Retinal pigment epithelial cell (primary cell): ENCODE measurements at regions not wholly inside any gene's neighbourhood (a gene's known extent, or its start where the extent isn't known, plus 50 kb on each side); places are given as distances from the start of the nearest gene placed in this dataset.

ENCODE experiments used
- DNase-seq: peaks from one replicate; pipeline ENCODE4 v3.0.0-alpha.2; 2010; ENCODE audit warnings: low read depth
- H3K4me3 ChIP-seq: 2 replicates; pipeline ENCODE4 v1.5.1; 2011; ENCODE audit warnings: mild to moderate bottlenecking, low read length, control low read depth, moderate library complexity
- TF ChIP-seq, protein P1 (sequence below): conservative IDR thresholded peaks from 2 replicates; pipeline ENCODE4 v1.5.1; 2011; ENCODE audit warnings: low read depth, low read length, control low read depth, inconsistent platforms

DNA sequence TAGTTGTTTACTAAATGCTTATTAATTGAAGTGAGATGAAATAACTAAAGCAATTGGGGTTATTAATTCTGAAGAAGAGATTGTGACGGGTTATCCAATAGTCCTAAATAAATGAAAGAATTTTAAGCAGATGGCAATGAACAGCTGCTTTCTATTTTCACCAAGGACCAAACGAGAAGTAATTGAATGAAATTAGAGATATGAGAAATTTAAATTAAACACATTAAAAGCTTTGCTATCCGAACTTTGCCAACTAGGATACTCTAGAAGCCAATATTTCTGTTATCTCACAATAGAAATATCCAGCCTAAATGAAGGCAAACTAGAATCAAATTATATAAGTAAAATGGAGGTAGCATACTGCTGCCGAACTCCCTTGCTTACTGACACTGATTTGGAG lies 103.2 kb downstream of the GPR37 start:
- no peak overlapping the region for H3K4me3 ChIP-seq
- TF ChIP-seq, protein P1, sequence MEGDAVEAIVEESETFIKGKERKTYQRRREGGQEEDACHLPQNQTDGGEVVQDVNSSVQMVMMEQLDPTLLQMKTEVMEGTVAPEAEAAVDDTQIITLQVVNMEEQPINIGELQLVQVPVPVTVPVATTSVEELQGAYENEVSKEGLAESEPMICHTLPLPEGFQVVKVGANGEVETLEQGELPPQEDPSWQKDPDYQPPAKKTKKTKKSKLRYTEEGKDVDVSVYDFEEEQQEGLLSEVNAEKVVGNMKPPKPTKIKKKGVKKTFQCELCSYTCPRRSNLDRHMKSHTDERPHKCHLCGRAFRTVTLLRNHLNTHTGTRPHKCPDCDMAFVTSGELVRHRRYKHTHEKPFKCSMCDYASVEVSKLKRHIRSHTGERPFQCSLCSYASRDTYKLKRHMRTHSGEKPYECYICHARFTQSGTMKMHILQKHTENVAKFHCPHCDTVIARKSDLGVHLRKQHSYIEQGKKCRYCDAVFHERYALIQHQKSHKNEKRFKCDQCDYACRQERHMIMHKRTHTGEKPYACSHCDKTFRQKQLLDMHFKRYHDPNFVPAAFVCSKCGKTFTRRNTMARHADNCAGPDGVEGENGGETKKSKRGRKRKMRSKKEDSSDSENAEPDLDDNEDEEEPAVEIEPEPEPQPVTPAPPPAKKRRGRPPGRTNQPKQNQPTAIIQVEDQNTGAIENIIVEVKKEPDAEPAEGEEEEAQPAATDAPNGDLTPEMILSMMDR: no peak
- DNase-seq: no peak

DNA sequence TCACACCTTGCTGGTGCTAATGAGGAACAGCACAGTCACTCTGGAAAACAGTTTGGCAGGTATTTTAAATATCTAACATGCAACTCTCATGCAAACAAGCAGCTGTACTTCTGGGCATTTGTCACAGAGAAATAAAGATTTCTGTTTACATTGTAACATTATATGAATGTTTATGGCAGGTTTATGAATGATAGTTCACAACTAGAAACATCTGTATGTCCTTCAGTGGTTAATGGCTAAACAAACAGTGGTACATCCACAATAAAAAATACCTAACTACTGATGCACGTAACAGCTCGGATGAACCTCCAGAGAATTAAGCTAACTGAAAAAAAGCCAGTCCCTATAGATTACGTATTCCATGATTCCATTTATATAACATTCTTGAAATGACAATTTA lies 109.6 kb downstream of the GPR37 start:
- TF ChIP-seq, protein P1: no peak
- no peak for DNase-seq
- no peak overlapping the region for H3K4me3 ChIP-seq

DNA sequence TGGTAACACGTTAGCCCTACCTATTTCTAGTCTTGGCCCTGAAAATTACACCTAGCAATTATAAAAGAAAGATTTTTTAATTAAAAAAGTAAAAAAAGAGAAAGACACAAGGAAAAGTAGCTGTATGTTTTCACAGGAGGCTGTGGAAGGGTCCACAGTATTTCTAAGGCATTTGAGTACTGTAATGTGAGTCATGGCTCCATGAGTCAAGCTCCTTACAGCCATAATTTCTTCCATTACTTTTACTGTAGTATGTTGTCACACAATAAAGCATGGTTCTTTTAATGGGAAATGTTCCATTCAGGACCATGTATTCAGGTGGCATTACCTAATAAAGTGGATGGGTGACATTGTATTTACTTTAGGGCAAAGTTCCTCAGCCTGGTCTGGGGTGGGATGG lies 113.4 kb downstream of the GPR37 start:
- no peak overlapping the region for H3K4me3 ChIP-seq
- no peak for DNase-seq
- TF ChIP-seq, protein P1: no peak

DNA sequence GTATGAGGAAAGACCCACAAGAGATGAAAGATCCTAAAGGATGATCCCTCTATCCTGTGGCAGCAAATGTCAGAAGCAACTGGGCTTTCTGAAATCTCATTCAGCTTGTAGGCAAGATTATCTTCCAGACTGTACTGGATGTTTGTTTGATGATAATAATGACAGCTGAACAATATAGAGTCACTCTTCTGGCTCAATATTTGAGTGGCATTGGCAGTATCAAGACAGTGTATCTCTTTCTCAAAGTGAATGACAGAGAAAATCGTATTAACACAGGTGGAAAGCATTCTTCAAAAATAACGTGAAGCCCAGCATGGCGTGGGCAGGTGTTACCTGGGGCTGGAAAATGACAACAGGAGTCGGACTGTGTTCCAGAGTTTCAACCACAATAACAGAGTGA lies 114.5 kb downstream of the GPR37 start:
- DNase-seq: no peak
- TF ChIP-seq, protein P1: no peak
- no peak overlapping the region for H3K4me3 ChIP-seq

DNA sequence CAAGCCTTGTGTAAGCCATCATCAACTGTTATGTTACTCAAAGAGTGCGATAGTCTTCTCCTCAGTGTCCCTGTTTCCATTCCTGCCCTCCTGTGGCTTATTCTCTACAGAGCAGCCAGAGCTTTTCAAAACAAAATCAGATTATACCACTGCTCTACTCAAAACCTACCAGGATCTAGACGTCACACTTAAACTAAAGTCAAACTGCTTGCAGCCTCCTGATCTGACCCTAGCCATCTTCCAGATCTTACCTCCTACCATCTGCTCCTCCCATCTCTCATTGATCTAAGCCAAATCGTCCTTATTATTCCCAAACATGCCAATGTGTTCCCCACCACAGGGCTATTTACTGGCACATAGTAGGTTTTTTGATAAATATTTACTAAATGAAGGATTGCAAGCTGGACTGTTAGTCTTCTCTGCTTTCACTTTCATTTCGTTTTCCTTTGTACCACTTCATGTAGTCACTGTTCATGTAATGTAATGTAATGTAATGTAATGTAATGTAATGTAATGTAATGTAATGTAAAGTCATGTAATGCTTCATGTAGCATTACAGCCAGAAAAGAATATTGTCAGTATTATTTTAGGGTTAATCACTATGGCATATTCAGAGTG lies 116.1 kb downstream of the GPR37 start:
- H3K4me3 ChIP-seq: no peak overlapping the region
- DNase-seq: no peak
- TF ChIP-seq, protein P1: no peak

DNA sequence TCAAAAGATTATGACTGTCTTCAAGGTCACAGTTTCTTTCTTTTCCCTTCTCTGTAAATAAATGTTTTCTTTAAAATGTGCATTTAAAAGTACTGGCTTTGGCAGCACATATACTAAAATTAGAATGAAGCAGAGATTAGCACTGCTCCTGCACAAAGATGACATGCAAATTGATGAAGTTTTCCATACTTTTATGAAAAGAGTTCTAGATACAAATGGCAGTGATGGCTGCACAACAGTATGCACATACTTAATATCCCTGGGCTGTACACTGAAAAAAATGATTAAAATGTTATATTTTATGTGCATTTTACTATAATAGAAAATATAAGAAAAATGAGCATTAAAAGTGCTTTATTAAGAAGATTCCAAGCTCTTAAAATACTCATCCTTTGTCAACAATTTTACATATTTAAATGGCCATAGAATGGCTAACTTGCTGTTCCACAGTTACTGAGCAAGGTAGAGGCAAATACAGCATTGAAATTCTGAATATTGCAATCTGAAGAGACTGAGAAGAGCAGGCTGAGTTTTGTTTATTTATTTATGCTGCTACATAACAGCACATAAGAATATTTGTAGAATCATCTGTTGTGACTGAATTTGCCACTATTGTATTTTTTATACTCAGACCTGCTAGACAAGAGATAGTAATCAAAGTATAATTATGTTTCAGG lies 117.8 kb downstream of the GPR37 start:
- no peak for DNase-seq
- no peak overlapping the region for H3K4me3 ChIP-seq
- TF ChIP-seq, protein P1: no peak

DNA sequence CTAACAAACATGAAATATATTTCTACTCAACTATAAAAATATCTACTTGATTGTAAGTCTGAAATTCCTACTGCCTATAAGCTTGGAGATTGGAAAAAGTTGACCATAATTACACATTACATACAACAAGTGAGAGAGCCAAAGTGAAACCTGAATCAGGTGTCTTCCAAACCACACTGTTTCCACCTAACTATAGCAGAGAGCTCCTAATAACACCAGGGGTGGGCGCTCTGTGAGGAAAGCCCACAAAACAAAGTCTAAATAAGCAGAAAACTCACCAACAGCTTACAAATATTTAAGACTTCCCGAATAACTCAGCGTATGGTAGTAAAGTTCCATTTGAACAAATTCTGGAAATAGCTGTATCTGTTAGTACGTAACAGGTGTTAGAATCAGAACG lies 119.9 kb downstream of the GPR37 start:
- DNase-seq: no peak
- TF ChIP-seq, protein P1: no peak
- H3K4me3 ChIP-seq: no peak overlapping the region
